HepG2 (cell line): ENCODE measurements at regions not wholly inside any gene's neighbourhood (a gene's known extent, or its start where the extent isn't known, plus 50 kb on each side); places are given as distances from the start of the nearest gene placed in this dataset.

Experiments
- ATAC-seq: fragments of 200-7000 bp; cut with Tn5 transposase; 3 replicates; pipeline ENCODE4 v1.9.1; 2020; ENCODE audit warnings: mild to moderate bottlenecking, moderate library complexity
- BruUV-seq: library from RNA; stranded (reverse); fragments of 400-500 nt; replicated peaks from 2 replicates; lab custom pipeline; 2021; lab: Mats Ljungman, UMichigan
- CTCF ChIA-PET: fragments of 300-600 bp; formaldehyde crosslinking; extraction: SDS; loops from one replicate; lab custom pipeline; 2021; ENCODE audit warnings: low total read pairs, inconsistent platforms, low intra/inter-chr PET ratio; lab: Yijun Ruan, JAX
- POLR2A ChIA-PET: fragments of 350-600 bp; sonication (Branson Sonifier 250); formaldehyde crosslinking; loops from one replicate; lab custom pipeline; 2020; ENCODE audit warnings: antibody characterized with exemption, inconsistent platforms; lab: Yijun Ruan, JAX
- DNase-seq: peaks from one replicate; pipeline ENCODE4 v3.0.0-alpha.2; 2015; ENCODE audit warnings: low spot score
- FAIRE-seq: peaks from 3 replicates; lab custom pipeline; 2011; peaks lifted over from hg19 to GRCh38; lab: Jason Lieb, UNC
- H2AFZ ChIP-seq: one replicate; pipeline ENCODE4 v1.6.1; 2011; ENCODE audit warnings: low read length, inconsistent platforms
- H3K27ac ChIP-seq: fragments of 300-600 bp; 3 replicates; pipeline ENCODE4 v1.8.0; 2011; ENCODE audit warnings: mixed run types, mild to moderate bottlenecking, mixed read lengths, low read length, inconsistent platforms; ENCODE audit not compliant: insufficient read depth; ENCODE audit errors: extremely low read length
- H3K27me3 ChIP-seq, 2 experiments: fragments of 200-600 bp in 1 of 2; 2 replicates in 1 of 2; 3 replicates in 1 of 2; pipeline versions ENCODE4 v1.6.0 to v1.8.0; 2011; ENCODE audit warnings: low read length in 2 of 2, mild to moderate bottlenecking in 2 of 2, moderate library complexity in 2 of 2, inconsistent platforms in 1 of 2; ENCODE audit not compliant: insufficient read depth in 2 of 2, control insufficient read depth in 1 of 2
- H3K36me3 ChIP-seq, 2 experiments: fragments of 200-600 bp in 1 of 2; replicated peaks in 1 of 2; 2 replicates in 1 of 2; 3 replicates in 1 of 2; pipeline versions ENCODE4 v1.5.1 to v1.8.0; 2011; ENCODE audit warnings: low read length in 2 of 2, inconsistent platforms in 1 of 2; ENCODE audit not compliant: insufficient read depth in 2 of 2, control insufficient read depth in 1 of 2
- H3K4me1 ChIP-seq: 2 replicates; pipeline ENCODE4 v1.5.1; 2012; ENCODE audit warnings: low read length, inconsistent platforms; ENCODE audit not compliant: insufficient read depth
- H3K4me2 ChIP-seq: 2 replicates; pipeline ENCODE4 v1.6.0; 2011; ENCODE audit warnings: low read depth, low read length, inconsistent platforms
- H3K4me3 ChIP-seq, 3 experiments: fragments of 200-600 bp in 1 of 3; sonication (generic), shearing (Covaris generic) in 1 of 3; replicated peaks in 1 of 3; 2 replicates each; pipeline ENCODE4 v1.5.1; 2011 to 2016; ENCODE audit warnings: low read length in 3 of 3, inconsistent platforms in 2 of 3, low read depth in 2 of 3, mild to moderate bottlenecking in 2 of 3, control low read depth in 1 of 3, mixed read lengths in 1 of 3; ENCODE audit not compliant: insufficient read depth in 1 of 3
- H3K79me2 ChIP-seq: one replicate; pipeline ENCODE4 v1.6.1; 2011; ENCODE audit warnings: low read length, inconsistent platforms; ENCODE audit not compliant: insufficient read depth
- H3K9ac ChIP-seq: 2 replicates; pipeline ENCODE4 v1.6.0; 2011; ENCODE audit warnings: mild to moderate bottlenecking, low read depth, low read length, inconsistent platforms; ENCODE audit not compliant: insufficient read depth
- H3K9me3 ChIP-seq: 2 replicates; pipeline ENCODE4 v1.5.1; 2012; ENCODE audit warnings: mild to moderate bottlenecking, low read length
- H4K20me1 ChIP-seq: 2 replicates; pipeline ENCODE4 v1.6.0; 2011; ENCODE audit warnings: inconsistent platforms, mild to moderate bottlenecking, low read length, moderate library complexity; ENCODE audit not compliant: insufficient read depth
- MYPOP ChIP-seq: sonication (generic); formaldehyde crosslinking; IDR thresholded peaks from 2 replicates; pipeline ENCODE4 v1.8.1; 2023; ENCODE audit warnings: mild to moderate bottlenecking, moderate library complexity, missing genetic modification reagents
- POLR2AphosphoS5 ChIP-seq: IDR thresholded peaks from 2 replicates; pipeline ENCODE4 v1.6.1; 2012; ENCODE audit warnings: low read depth, low read length
- TRAFD1 ChIP-seq: sonication (generic); formaldehyde crosslinking; IDR thresholded peaks from 2 replicates; pipeline ENCODE4 v1.5.1; 2020; ENCODE audit warnings: missing genetic modification reagents, mild to moderate bottlenecking, borderline replicate concordance
- ZBTB37 ChIP-seq: sonication (generic); formaldehyde crosslinking; IDR thresholded peaks from 2 replicates; pipeline ENCODE4 v1.4.0; 2020; ENCODE audit warnings: mild to moderate bottlenecking, missing genetic modification reagents
- ZNF207 ChIP-seq: fragments of 450-650 bp; IDR thresholded peaks from 2 replicates; pipeline ENCODE4 v1.6.1; 2016; ENCODE audit warnings: antibody characterized with exemption, borderline replicate concordance
- ZNF619 ChIP-seq: sonication (generic); formaldehyde crosslinking; IDR thresholded peaks from 2 replicates; pipeline ENCODE4 v1.4.0; 2020; ENCODE audit warnings: mild to moderate bottlenecking, missing genetic modification reagents
- ZNF670 ChIP-seq: sonication (generic); formaldehyde crosslinking; IDR thresholded peaks from 2 replicates; pipeline ENCODE4 v1.8.0; 2022; ENCODE audit warnings: mild to moderate bottlenecking, missing genetic modification reagents, borderline replicate concordance
- ZNF775 ChIP-seq: sonication (generic); formaldehyde crosslinking; IDR thresholded peaks from 2 replicates; pipeline ENCODE4 v1.4.0; 2020; ENCODE audit warnings: missing genetic modification reagents, mild to moderate bottlenecking, moderate library complexity, borderline replicate concordance
- ZXDC ChIP-seq: sonication (generic); formaldehyde crosslinking; IDR thresholded peaks from 2 replicates; pipeline ENCODE4 v1.5.0; 2020; ENCODE audit warnings: mild to moderate bottlenecking, missing genetic modification reagents
- WGBS: methylation state at CpG from one replicate; pipeline ENCODE4 v1.1.6; 2017; ENCODE audit warnings: low lambda C conversion rate; 5-methylcytosine and 5-hydroxymethylcytosine counted together
- in situ Hi-C: cut with HindIII; loops from 2 replicates; pipeline ENCODE4 v1.10.0; 2017; ENCODE audit warnings: low pct_unique_long_range_greater_than_20kb; ENCODE audit not compliant: extremely low pct_ligation_motif_present
- intact Hi-C: fragments of 100-400 bp; cut with micrococcal nuclease; formaldehyde crosslinking; loops from one replicate; pipeline ENCODE4 v1.10.0; 2022; ENCODE audit not compliant: unreplicated experiment
- TF ChIP-seq, protein P1 (sequence below): sonication (generic); formaldehyde crosslinking; IDR thresholded peaks from 2 replicates; pipeline ENCODE4 v1.4.0; 2020; ENCODE audit warnings: missing genetic modification reagents, low read depth, mild to moderate bottlenecking, borderline replicate concordance

DNA sequence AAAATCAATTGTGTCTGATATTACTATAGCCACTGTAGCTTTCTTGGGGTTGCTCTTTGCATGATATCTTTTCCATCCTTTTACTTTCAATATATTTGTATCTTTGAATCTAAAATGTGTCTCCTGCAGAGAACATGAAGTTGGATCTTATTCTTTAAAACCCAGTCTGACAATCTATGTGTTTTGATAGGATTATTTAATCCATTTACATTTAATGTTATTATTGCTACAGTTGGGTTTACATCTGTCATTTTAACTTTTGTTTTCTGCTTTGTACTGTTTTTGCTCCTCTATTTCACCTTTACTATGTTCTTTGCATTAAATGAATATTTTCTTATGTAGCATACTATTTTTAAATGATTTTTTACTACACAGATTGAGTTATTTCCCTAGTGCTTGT, 230.9 kb downstream of the ANTXR2 start:
- ChIA-PET CTCF (no interaction called here), POLR2A (no interaction called here)
- H3K4me2 ChIP-seq, result no peak overlapping the region
- BruUV-seq, result no TSS peak
- TF ChIP-seq ZNF207 (no peak), ZNF619 (CRISPR knock-in tag) (no peak), POLR2AphosphoS5 (no peak), ZNF775 (CRISPR knock-in tag) (no peak)
- intact Hi-C loops, result no loop called here
- peaks cover 54% of the 10 kb centered on the region for H3K9me3 ChIP-seq
- H3K9ac ChIP-seq, result no peak overlapping the region
- H3K79me2 ChIP-seq, result no peaks in the 10 kb centered on the region
- no peaks in the 10 kb centered on the region for H3K4me1 ChIP-seq
- in situ Hi-C loops, result no loop called here
- H3K27ac ChIP-seq, result no peak overlapping the region
- ATAC-seq (no peak), DNase-seq (no peak), FAIRE-seq (no peak)
- H3K4me3 ChIP-seq, result no peak overlapping the region
- no peak overlapping the region for H2AFZ ChIP-seq
- H3K27me3 ChIP-seq, result no peaks in the 10 kb centered on the region
- no peaks in the 10 kb centered on the region for H4K20me1 ChIP-seq
- no peaks in the 10 kb centered on the region for H3K36me3 ChIP-seq

DNA sequence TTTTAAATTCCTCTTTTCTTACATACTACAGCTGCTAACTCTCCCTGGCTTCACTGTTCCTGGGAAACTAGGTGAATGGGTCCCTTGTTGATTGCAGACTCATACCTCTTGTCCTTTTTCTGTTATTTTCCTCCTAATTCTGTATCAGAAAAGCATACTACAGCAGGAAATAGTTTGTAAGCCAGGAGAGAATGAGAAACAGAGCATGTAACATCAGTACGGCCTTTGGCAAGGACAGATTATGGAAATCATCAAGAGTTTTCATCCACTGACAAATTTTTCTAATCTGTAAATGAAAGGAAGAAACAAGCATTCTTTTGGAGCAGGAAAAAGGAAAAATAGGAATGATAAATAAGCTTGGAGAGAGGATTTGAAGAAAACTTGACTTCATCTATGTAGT, 239.2 kb downstream of the ANTXR2 start:
- no peak overlapping the region for H2AFZ ChIP-seq
- H3K79me2 ChIP-seq, result no peaks in the 10 kb centered on the region
- BruUV-seq, result no TSS peak
- WGBS, result 3% methylated on average over 1 of the region's 1 CpG
- no peak overlapping the region for H3K9ac ChIP-seq
- H3K4me1 ChIP-seq, result no peaks in the 10 kb centered on the region
- H4K20me1 ChIP-seq, result no peaks in the 10 kb centered on the region
- intact Hi-C loops (no loop called here), in situ Hi-C loops (no loop called here)
- H3K4me2 ChIP-seq, result no peak overlapping the region
- no peaks in the 10 kb centered on the region for H3K27me3 ChIP-seq
- H3K36me3 ChIP-seq, result no peaks in the 10 kb centered on the region
- POLR2A ChIA-PET, result no interaction called here
- H3K9me3 ChIP-seq, result peaks cover 11% of the 10 kb centered on the region
- CTCF ChIA-PET, result no interaction called here
- no peak for TF ChIP-seq TRAFD1 (CRISPR knock-in tag)
- TF ChIP-seq ZNF670 (CRISPR knock-in tag), result no peak
- TF ChIP-seq ZBTB37 (CRISPR knock-in tag), result no peak
- no peak for TF ChIP-seq ZXDC (CRISPR knock-in tag)
- TF ChIP-seq MYPOP (CRISPR knock-in tag), result no peak
- no peak for TF ChIP-seq ZNF775 (CRISPR knock-in tag)
- TF ChIP-seq, protein P1, sequence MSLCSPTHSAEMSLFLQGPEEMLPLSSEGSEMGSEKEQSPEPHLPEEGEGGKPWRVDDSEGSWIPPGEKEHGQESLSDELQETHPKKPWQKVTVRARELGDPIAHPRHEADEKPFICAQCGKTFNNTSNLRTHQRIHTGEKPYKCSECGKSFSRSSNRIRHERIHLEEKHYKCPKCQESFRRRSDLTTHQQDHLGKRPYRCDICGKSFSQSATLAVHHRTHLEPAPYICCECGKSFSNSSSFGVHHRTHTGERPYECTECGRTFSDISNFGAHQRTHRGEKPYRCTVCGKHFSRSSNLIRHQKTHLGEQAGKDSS, result no peak
- TF ChIP-seq, all 625 proteins: peak for 0
- no peak overlapping the region for H3K27ac ChIP-seq
- H3K4me3 ChIP-seq, result no peak overlapping the region
- ATAC-seq (no peak), FAIRE-seq (no peak), DNase-seq (no peak)
